Smooth muscle cell (in vitro differentiated cells): ENCODE measurements at regions not wholly inside any gene's neighbourhood (a gene's known extent, or its start where the extent isn't known, plus 50 kb on each side); places are given as distances from the start of the nearest gene placed in this dataset.

Experiments used
- DNase-seq: peaks from one replicate; lab custom pipeline; 2025; ENCODE audit not compliant: unreplicated experiment; lab: John Stamatoyannopoulos, UW
- H2AFZ ChIP-seq: fragments of 200-600 bp; sonication (generic); 2 replicates; pipeline ENCODE4 v1.6.0; 2016; ENCODE audit warnings: antibody characterized with exemption, low read depth, mild to moderate bottlenecking
- H3F3A ChIP-seq: fragments of 200-600 bp; sonication (generic); 2 replicates; pipeline ENCODE4 v1.6.0; 2017; ENCODE audit warnings: antibody characterized with exemption, low read depth
- H3K27ac ChIP-seq: fragments of 200-600 bp; sonication (generic); 2 replicates; pipeline ENCODE4 v1.5.1; 2016; ENCODE audit warnings: low read depth, mild to moderate bottlenecking
- H3K27me3 ChIP-seq: fragments of 200-600 bp; sonication (generic); 2 replicates; pipeline ENCODE4 v1.6.1; 2016; ENCODE audit warnings: low read depth, mild to moderate bottlenecking
- H3K36me3 ChIP-seq: fragments of 200-600 bp; sonication (generic); 2 replicates; pipeline ENCODE4 v1.5.1; 2016; ENCODE audit warnings: low read depth
- H3K4me1 ChIP-seq: fragments of 200-600 bp; sonication (generic); 2 replicates; pipeline ENCODE4 v1.5.1; 2016; ENCODE audit warnings: low read depth
- H3K4me2 ChIP-seq: fragments of 200-600 bp; sonication (generic); 2 replicates; pipeline ENCODE4 v1.6.0; 2016; ENCODE audit warnings: mild to moderate bottlenecking
- H3K4me3 ChIP-seq: fragments of 200-600 bp; sonication (generic); 2 replicates; pipeline ENCODE4 v1.5.1; 2016; ENCODE audit warnings: mild to moderate bottlenecking
- H3K79me2 ChIP-seq: fragments of 200-600 bp; sonication (generic); 2 replicates; pipeline ENCODE4 v1.6.0; 2016; ENCODE audit warnings: low read depth, mild to moderate bottlenecking
- H3K9ac ChIP-seq: fragments of 200-600 bp; sonication (generic); 2 replicates; pipeline ENCODE4 v1.6.0; 2016; ENCODE audit warnings: low read depth
- H3K9me3 ChIP-seq: fragments of 200-600 bp; sonication (generic); replicated peaks from 2 replicates; pipeline ENCODE4 v1.5.1; 2016; ENCODE audit warnings: low read depth
- H4K20me1 ChIP-seq: fragments of 200-600 bp; sonication (generic); 2 replicates; pipeline ENCODE4 v1.6.0; 2016; ENCODE audit warnings: low read depth
- CTCF ChIP-seq: fragments of 200-600 bp; sonication (generic); IDR thresholded peaks from 2 replicates; pipeline ENCODE4 v1.5.1; 2017; ENCODE audit warnings: borderline replicate concordance, mild to moderate bottlenecking, antibody characterized with exemption; ENCODE audit not compliant: insufficient read depth, poor library complexity, severe bottlenecking
- WGBS: methylation state at CpG from one replicate; pipeline ENCODE4 v1.1.7; 2016; ENCODE audit warnings: low lambda C conversion rate; 5-methylcytosine and 5-hydroxymethylcytosine counted together

GRCh38 chr7:9621927-9622326, 1188.5 kb downstream of the NXPH1 start:
- Histone ChIP-seq H3K36me3 (no peaks in the 10 kb centered on the region), H3K4me1 (no peaks in the 10 kb centered on the region), H4K20me1 (no peaks in the 10 kb centered on the region), H3K4me2 (peak overlapping the region; percentile 71), H2AFZ (peak overlapping the region; percentile 66), H3K4me3 (peak overlapping the region; percentile 36), H3K9ac (no peak overlapping the region), H3K79me2 (no peaks in the 10 kb centered on the region), H3K27ac (no peak overlapping the region), H3K9me3 (no peaks in the 10 kb centered on the region), H3F3A (no peaks in the 10 kb centered on the region), H3K27me3 (no peaks in the 10 kb centered on the region)
- WGBS: 55% methylated on average over 9 of the region's 9 CpGs
- TF ChIP-seq CTCF: no peak
- no peak for DNase-seq

GRCh38 chr7:9625953-9626352, 1192.5 kb downstream of the NXPH1 start:
- no peak for TF ChIP-seq CTCF
- H3K9ac ChIP-seq: no peak overlapping the region
- H3K4me1 ChIP-seq: no peaks in the 10 kb centered on the region
- no peak for DNase-seq
- H3K4me2 ChIP-seq: no peak overlapping the region
- no peaks in the 10 kb centered on the region for H3K36me3 ChIP-seq
- H3K27me3 ChIP-seq: no peaks in the 10 kb centered on the region
- H2AFZ ChIP-seq: no peak overlapping the region
- no peaks in the 10 kb centered on the region for H3F3A ChIP-seq
- WGBS: 94% methylated on average over 3 of the region's 3 CpGs
- H3K9me3 ChIP-seq: no peaks in the 10 kb centered on the region
- no peaks in the 10 kb centered on the region for H4K20me1 ChIP-seq
- no peak overlapping the region for H3K27ac ChIP-seq
- no peaks in the 10 kb centered on the region for H3K79me2 ChIP-seq
- no peak overlapping the region for H3K4me3 ChIP-seq

- Histone ChIP-seq H3K36me3 (no peaks in the 10 kb centered on the region), H3K27ac (no peak overlapping the region), H3K27me3 (no peaks in the 10 kb centered on the region), H3F3A (no peaks in the 10 kb centered on the region), H3K4me2 (no peak overlapping the region), H3K79me2 (no peaks in the 10 kb centered on the region), H3K9ac (no peak overlapping the region), H4K20me1 (no peaks in the 10 kb centered on the region), H2AFZ (no peak overlapping the region), H3K9me3 (no peaks in the 10 kb centered on the region), H3K4me3 (no peak overlapping the region), H3K4me1 (peaks cover 5% of the 10 kb centered on the region)
- TF ChIP-seq CTCF: no peak
- no peak for DNase-seq
- WGBS: 74% methylated on average over 2 of the region's 2 CpGs
Observed at GRCh38 chr7:9645756-9646155, 1212.3 kb downstream of the NXPH1 start.

GRCh38 chr7:9657257-9657656, 1223.8 kb downstream of the NXPH1 start:
- no peak for DNase-seq
- H3K4me1 ChIP-seq: no peaks in the 10 kb centered on the region
- H3K79me2 ChIP-seq: no peaks in the 10 kb centered on the region
- no peaks in the 10 kb centered on the region for H3K36me3 ChIP-seq
- no peak overlapping the region for H2AFZ ChIP-seq
- H3K9me3 ChIP-seq: no peaks in the 10 kb centered on the region
- TF ChIP-seq CTCF: no peak
- H3K4me2 ChIP-seq: no peak overlapping the region
- no peak overlapping the region for H3K4me3 ChIP-seq
- WGBS: 84% methylated on average over 4 of the region's 4 CpGs
- H3K27ac ChIP-seq: no peak overlapping the region
- no peaks in the 10 kb centered on the region for H3K27me3 ChIP-seq
- H4K20me1 ChIP-seq: no peaks in the 10 kb centered on the region
- H3F3A ChIP-seq: no peaks in the 10 kb centered on the region
- no peak overlapping the region for H3K9ac ChIP-seq
